GM23338 (cell line): ENCODE measurements at regions not wholly inside any gene's neighbourhood (a gene's known extent, or its start where the extent isn't known, plus 50 kb on each side); places are given as distances from the start of the nearest gene placed in this dataset.

Experiments
- CREB1 ChIP-seq: fragments of 250-450 bp; sonication (Bioruptor Pico); IDR thresholded peaks from 2 replicates; pipeline ENCODE4 v1.5.0; 2020; ENCODE audit warnings: low read depth, mild to moderate bottlenecking, moderate library complexity
- CTCF ChIP-seq, 2 experiments: fragments of 200-600 bp in 1 of 2; sonication (generic) in 1 of 2; conservative IDR thresholded peaks; 2 replicates each; pipeline versions ENCODE4 v1.5.1 to v1.6.1; 2016 to 2017; ENCODE audit warnings: antibody characterized with exemption in 2 of 2, low read depth in 2 of 2, mild to moderate bottlenecking in 2 of 2, moderate library complexity in 1 of 2
- ETS1 ChIP-seq: IDR thresholded peaks from 2 replicates; pipeline ENCODE4 v1.6.1; 2016; ENCODE audit warnings: antibody characterized with exemption
- EZH2 ChIP-seq: fragments of 200-600 bp; sonication (generic); IDR thresholded peaks from one replicate; pipeline ENCODE4 v1.8.0; 2017; ENCODE audit warnings: antibody characterized with exemption, mild to moderate bottlenecking, low read depth; ENCODE audit not compliant: unreplicated experiment
- EZH2phosphoT487 ChIP-seq: fragments of 200-600 bp; sonication (generic); IDR thresholded peaks from one replicate; pipeline ENCODE4 v1.8.1; 2018; ENCODE audit warnings: antibody characterized with exemption; ENCODE audit not compliant: unreplicated experiment
- JUNB ChIP-seq: IDR thresholded peaks from one replicate; pipeline ENCODE4 v1.6.1; 2016; ENCODE audit warnings: antibody characterized with exemption; ENCODE audit not compliant: unreplicated experiment
- NANOG ChIP-seq: IDR thresholded peaks from 2 replicates; pipeline ENCODE4 v1.6.1; 2016; ENCODE audit warnings: antibody characterized with exemption, borderline replicate concordance
- POLR2AphosphoS5 ChIP-seq: IDR thresholded peaks from 2 replicates; pipeline ENCODE4 v1.6.1; 2016; ENCODE audit warnings: antibody characterized with exemption, low read depth
- REST ChIP-seq: IDR thresholded peaks from one replicate; pipeline ENCODE4 v1.6.1; 2018; ENCODE audit warnings: antibody characterized with exemption; ENCODE audit not compliant: unreplicated experiment
- STAT1 ChIP-seq: IDR thresholded peaks from one replicate; pipeline ENCODE4 v1.6.1; 2016; ENCODE audit warnings: antibody characterized with exemption; ENCODE audit not compliant: unreplicated experiment
- ZNF114 ChIP-seq: fragments of 250-450 bp; sonication (Bioruptor Pico); IDR thresholded peaks from 2 replicates; pipeline ENCODE4 v1.5.0; 2020; ENCODE audit warnings: mild to moderate bottlenecking, moderate library complexity
- ZNF331 ChIP-seq: fragments of 250-450 bp; sonication (Bioruptor Pico); IDR thresholded peaks from 2 replicates; pipeline ENCODE4 v1.5.0; 2020; ENCODE audit warnings: low read depth, mild to moderate bottlenecking, moderate library complexity
- ZNF462 ChIP-seq: fragments of 250-450 bp; sonication (Bioruptor Pico); IDR thresholded peaks from 2 replicates; pipeline ENCODE4 v1.5.0; 2020; ENCODE audit warnings: mild to moderate bottlenecking, moderate library complexity

- TF ChIP-seq POLR2AphosphoS5 (no peak), CTCF (conservative IDR thresholded peaks at IDR 0.05; ENCODE audit: low read depth in 2 of 2) (no peak), EZH2 (no peak), REST (no peak), EZH2phosphoT487 (no peak), ZNF462 (CRISPR knock-in tag) (no peak), JUNB (no peak), CREB1 (CRISPR knock-in tag) (no peak), ETS1 (no peak), STAT1 (no peak), ZNF331 (CRISPR knock-in tag) (no peak), NANOG (no peak), ZNF114 (CRISPR knock-in tag) (no peak)
Measured at GRCh38 chr19:31894451-31894850, 451.0 kb upstream of the ZNF507 start.
